ENCODE measurements at regions not wholly inside any gene's neighbourhood (a gene's known extent, or its start where the extent isn't known, plus 50 kb on each side); places are given as distances from the start of the nearest gene placed in this dataset.

DNA sequence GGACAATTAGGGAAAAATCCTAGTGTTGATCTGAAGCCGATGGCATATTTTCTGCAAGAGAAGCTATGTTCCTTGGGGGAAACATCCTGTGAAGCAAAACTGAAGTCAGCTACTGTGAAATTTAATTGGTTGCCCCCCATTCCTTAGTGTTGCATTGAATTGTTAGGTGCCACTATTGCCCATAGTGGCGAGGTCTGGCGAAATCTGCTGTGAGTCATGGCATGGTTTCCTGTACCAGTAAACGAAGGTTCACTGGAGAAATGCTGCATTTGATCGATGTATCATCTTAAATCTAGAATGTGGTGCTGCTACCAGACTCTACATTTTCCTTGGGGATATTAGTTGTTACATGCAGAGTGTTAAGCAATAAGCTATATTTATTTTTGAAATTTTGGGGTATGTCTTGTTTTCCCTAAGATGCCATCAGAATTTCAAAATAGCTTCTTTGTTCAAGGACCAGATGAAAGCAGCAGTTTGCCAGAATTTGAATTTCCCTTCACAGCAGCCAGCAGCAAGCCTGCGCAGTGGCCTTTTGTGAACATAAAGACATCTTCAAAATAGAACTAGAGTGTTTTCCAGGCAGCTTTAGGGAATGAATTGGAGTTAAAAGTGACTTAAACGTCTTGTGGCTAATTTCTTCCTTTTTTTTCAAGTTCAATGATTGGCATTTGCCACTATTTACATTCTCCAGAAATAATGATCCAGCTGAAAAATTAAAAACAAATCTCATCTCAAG, 348.6 kb upstream of the COBL start:
- TF ChIP-seq, protein P1, sequence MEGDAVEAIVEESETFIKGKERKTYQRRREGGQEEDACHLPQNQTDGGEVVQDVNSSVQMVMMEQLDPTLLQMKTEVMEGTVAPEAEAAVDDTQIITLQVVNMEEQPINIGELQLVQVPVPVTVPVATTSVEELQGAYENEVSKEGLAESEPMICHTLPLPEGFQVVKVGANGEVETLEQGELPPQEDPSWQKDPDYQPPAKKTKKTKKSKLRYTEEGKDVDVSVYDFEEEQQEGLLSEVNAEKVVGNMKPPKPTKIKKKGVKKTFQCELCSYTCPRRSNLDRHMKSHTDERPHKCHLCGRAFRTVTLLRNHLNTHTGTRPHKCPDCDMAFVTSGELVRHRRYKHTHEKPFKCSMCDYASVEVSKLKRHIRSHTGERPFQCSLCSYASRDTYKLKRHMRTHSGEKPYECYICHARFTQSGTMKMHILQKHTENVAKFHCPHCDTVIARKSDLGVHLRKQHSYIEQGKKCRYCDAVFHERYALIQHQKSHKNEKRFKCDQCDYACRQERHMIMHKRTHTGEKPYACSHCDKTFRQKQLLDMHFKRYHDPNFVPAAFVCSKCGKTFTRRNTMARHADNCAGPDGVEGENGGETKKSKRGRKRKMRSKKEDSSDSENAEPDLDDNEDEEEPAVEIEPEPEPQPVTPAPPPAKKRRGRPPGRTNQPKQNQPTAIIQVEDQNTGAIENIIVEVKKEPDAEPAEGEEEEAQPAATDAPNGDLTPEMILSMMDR (IDR thresholded peaks at IDR 0.05): no peak
- TF ChIP-seq POLR2AphosphoS5 (IDR thresholded peaks at IDR 0.05): no peak
- TF ChIP-seq POLR2A (IDR thresholded peaks at IDR 0.05; ENCODE audit: low read depth): no peak
- TF ChIP-seq EP300 (IDR thresholded peaks at IDR 0.05): no peak
